ENCODE measurements at regions not wholly inside any gene's neighbourhood (a gene's known extent, or its start where the extent isn't known, plus 50 kb on each side); places are given as distances from the start of the nearest gene placed in this dataset.

- TF ChIP-seq CTCF (conservative IDR thresholded peaks at IDR 0.05; ENCODE audit: low read depth, low read length) (no peak), EZH2 (IDR thresholded peaks at IDR 0.05; ENCODE audit: borderline replicate concordance, low read depth, low read length, poor library complexity, severe bottlenecking) (no peak)
These were observed 1812.9 kb upstream of the TENM3 start for GRCh38 chr4:180430283-180430682.
